ENCODE measurements at regions not wholly inside any gene's neighbourhood (a gene's known extent, or its start where the extent isn't known, plus 50 kb on each side); places are given as distances from the start of the nearest gene placed in this dataset.

- TF ChIP-seq CTCF (IDR thresholded peaks at IDR 0.05) (peak in 1 of 6 experiments; percentile 44), POLR2A (IDR thresholded peaks at IDR 0.05) (no peak)
Observed at GRCh38 chr4:81919223-81919622, 447.5 kb upstream of the RASGEF1B start.

Measured in esophagus squamous epithelium (tissue), 4 donors.